HG03520 (cell line): ENCODE measurements at regions not wholly inside any gene's neighbourhood (a gene's known extent, or its start where the extent isn't known, plus 50 kb on each side); places are given as distances from the start of the nearest gene placed in this dataset.

Source experiments
- ATAC-seq: cut with Tn5 transposase; IDR thresholded peaks from one replicate; pipeline ENCODE4 v1.9.1; 2021; ENCODE audit warnings: mild to moderate bottlenecking, moderate library complexity; ENCODE audit not compliant: unreplicated experiment

- ATAC-seq: no peak
Measured at GRCh38 chr12:92504594-92504981, 198.2 kb upstream of the PLEKHG7 start.

- no peak for ATAC-seq
Measured at GRCh38 chr12:92503971-92504593, 198.7 kb upstream of the PLEKHG7 start.

- ATAC-seq: peak; percentile 62
Measured at GRCh38 chr12:92503029-92503931, 199.5 kb upstream of the PLEKHG7 start.

- ATAC-seq: peak; percentile 45
Measured at GRCh38 chr12:92502417-92503028, 200.3 kb upstream of the PLEKHG7 start.

- ATAC-seq: peak; percentile 40
Measured at GRCh38 chr12:92496790-92497189, 206.0 kb upstream of the PLEKHG7 start.

- ATAC-seq: no peak
Measured at GRCh38 chr12:92495108-92495507, 207.7 kb upstream of the PLEKHG7 start.

GRCh38 chr12:92493816-92494215 lies 209.0 kb upstream of the PLEKHG7 start:
- peak; percentile 53 for ATAC-seq

- no peak for ATAC-seq
Measured at GRCh38 chr12:92492995-92493394, 209.8 kb upstream of the PLEKHG7 start.

- ATAC-seq: no peak
Measured at GRCh38 chr12:92492291-92492690, 210.5 kb upstream of the PLEKHG7 start.

GRCh38 chr12:92489781-92490180 lies 213.0 kb upstream of the PLEKHG7 start:
- no peak for ATAC-seq

- no peak for ATAC-seq
Measured at GRCh38 chr12:92488735-92489134, 214.1 kb upstream of the PLEKHG7 start.

GRCh38 chr12:92487138-92487485 lies 215.7 kb upstream of the PLEKHG7 start:
- ATAC-seq: no peak

- no peak for ATAC-seq
Measured at GRCh38 chr12:92486443-92487137, 216.2 kb upstream of the PLEKHG7 start.

GRCh38 chr12:92485351-92486348 lies 217.1 kb upstream of the PLEKHG7 start:
- no peak for ATAC-seq

- ATAC-seq: no peak
Measured at GRCh38 chr12:92482599-92482998, 220.2 kb upstream of the PLEKHG7 start.

GRCh38 chr12:92481066-92481465 lies 221.7 kb upstream of the PLEKHG7 start:
- ATAC-seq: no peak

- ATAC-seq: no peak
Measured at GRCh38 chr12:92478692-92479091, 224.1 kb upstream of the PLEKHG7 start.

- ATAC-seq: no peak
Measured at GRCh38 chr12:92476844-92477243, 225.9 kb upstream of the PLEKHG7 start.

GRCh38 chr12:92473564-92473963 lies 229.2 kb upstream of the PLEKHG7 start:
- ATAC-seq: no peak

GRCh38 chr12:92472201-92472600 lies 230.6 kb upstream of the PLEKHG7 start:
- no peak for ATAC-seq
